HG03575 (cell line): ENCODE measurements at regions not wholly inside any gene's neighbourhood (a gene's known extent, or its start where the extent isn't known, plus 50 kb on each side); places are given as distances from the start of the nearest gene placed in this dataset.
"Not testable (repeated sequence)": the region's sequence is repeated elsewhere in the genome, so short reads cannot be mapped to it uniquely, and the experiment has no call there.

Experiments
- ATAC-seq: cut with Tn5 transposase; IDR thresholded peaks from one replicate; pipeline ENCODE4 v1.9.1; 2021; ENCODE audit not compliant: unreplicated experiment, insufficient number of reproducible peaks, low FRiP score; ENCODE audit errors: extremely low read depth

GRCh38 chr3:513301-513700 lies 316.7 kb downstream of the CHL1 start:
- no peak for ATAC-seq

- no peak for ATAC-seq
These were observed 317.6 kb downstream of the CHL1 start for GRCh38 chr3:514192-514591.

GRCh38 chr3:519026-519425 lies 322.5 kb downstream of the CHL1 start:
- no peak for ATAC-seq

GRCh38 chr3:522888-523287 lies 326.3 kb downstream of the CHL1 start:
- no peak for ATAC-seq

- ATAC-seq: no peak
These were observed 328.9 kb downstream of the CHL1 start for GRCh38 chr3:525415-525814.

GRCh38 chr3:535566-536416 lies 339.2 kb downstream of the CHL1 start:
- ATAC-seq: peak; percentile 55

GRCh38 chr3:536417-536813 lies 339.9 kb downstream of the CHL1 start:
- ATAC-seq: no peak

GRCh38 chr3:541062-541801 lies 344.7 kb downstream of the CHL1 start:
- ATAC-seq: no peak

GRCh38 chr3:542021-542420 lies 345.5 kb downstream of the CHL1 start:
- no peak for ATAC-seq

- ATAC-seq: no peak
These were observed 353.1 kb downstream of the CHL1 start for GRCh38 chr3:549636-550035.

GRCh38 chr3:550471-550870 lies 353.9 kb downstream of the CHL1 start:
- ATAC-seq: no peak

- peak; percentile 97 for ATAC-seq
These were observed 361.4 kb downstream of the CHL1 start for GRCh38 chr3:557972-558371.

GRCh38 chr3:567488-568185 lies 371.1 kb downstream of the CHL1 start:
- ATAC-seq: no peak

- not testable (repeated sequence) for ATAC-seq
These were observed 383.0 kb downstream of the CHL1 start for GRCh38 chr3:579529-579928.

GRCh38 chr3:589066-589465 lies 392.5 kb downstream of the CHL1 start:
- ATAC-seq: not testable (repeated sequence)

GRCh38 chr3:597304-597703 lies 400.7 kb downstream of the CHL1 start:
- not testable (repeated sequence) for ATAC-seq

GRCh38 chr3:597746-598145 lies 401.2 kb downstream of the CHL1 start:
- not testable (repeated sequence) for ATAC-seq

- ATAC-seq: not testable (repeated sequence)
These were observed 410.9 kb downstream of the CHL1 start for GRCh38 chr3:607480-607879.

- no peak for ATAC-seq
These were observed 425.2 kb downstream of the CHL1 start for GRCh38 chr3:621714-622113.

GRCh38 chr3:622314-622713 lies 425.8 kb downstream of the CHL1 start:
- no peak for ATAC-seq
